Stimulated activated CD8-positive, alpha-beta memory T cell treated with anti-CD3 and anti-CD28 coated beads, Interleukin-7, amount 100 ng/mL, for 48 hours (primary cell): ENCODE measurements at regions not wholly inside any gene's neighbourhood (a gene's known extent, or its start where the extent isn't known, plus 50 kb on each side); places are given as distances from the start of the nearest gene placed in this dataset.

ENCODE experiments used
- DNase-seq, 2 donors: peaks; one replicate each; pipeline ENCODE4 v3.0.0-alpha.2; 2020; ENCODE audit warnings: low read depth in 1 of 2; ENCODE audit errors: extremely low read depth in 1 of 2

GRCh38 chr2:60106836-60107529 lies 446.5 kb downstream of the BCL11A start:
- DNase-seq = no peak

GRCh38 chr2:60105906-60106305 lies 447.5 kb downstream of the BCL11A start:
- no peak for DNase-seq

- no peak for DNase-seq
Measured at GRCh38 chr2:60104514-60105505, 448.6 kb downstream of the BCL11A start.

GRCh38 chr2:60100034-60100433 lies 453.4 kb downstream of the BCL11A start:
- no peak for DNase-seq

- DNase-seq = no peak
Measured at GRCh38 chr2:60098996-60099395, 454.5 kb downstream of the BCL11A start.

- no peak for DNase-seq
Measured at GRCh38 chr2:60097298-60097697, 456.2 kb downstream of the BCL11A start.

- DNase-seq = no peak
Measured at GRCh38 chr2:60096556-60096955, 456.9 kb downstream of the BCL11A start.

GRCh38 chr2:60095903-60096302 lies 457.6 kb downstream of the BCL11A start:
- DNase-seq = no peak

GRCh38 chr2:60095202-60095815 lies 458.1 kb downstream of the BCL11A start:
- DNase-seq = no peak

- no peak for DNase-seq
Measured at GRCh38 chr2:60094450-60094929, 459.0 kb downstream of the BCL11A start.

- DNase-seq = no peak
Measured at GRCh38 chr2:60092781-60093180, 460.7 kb downstream of the BCL11A start.

GRCh38 chr2:60091894-60092293 lies 461.6 kb downstream of the BCL11A start:
- DNase-seq = no peak

GRCh38 chr2:60091266-60091665 lies 462.2 kb downstream of the BCL11A start:
- no peak for DNase-seq

GRCh38 chr2:60079562-60079961 lies 473.9 kb downstream of the BCL11A start:
- no peak for DNase-seq

- no peak for DNase-seq
Measured at GRCh38 chr2:60075048-60075447, 478.4 kb downstream of the BCL11A start.

GRCh38 chr2:60073201-60073600 lies 480.3 kb downstream of the BCL11A start:
- no peak for DNase-seq

GRCh38 chr2:60072609-60073008 lies 480.8 kb downstream of the BCL11A start:
- DNase-seq = no peak

GRCh38 chr2:60071490-60071831 lies 482.0 kb downstream of the BCL11A start:
- no peak for DNase-seq

- no peak for DNase-seq
Measured at GRCh38 chr2:60070736-60071489, 482.5 kb downstream of the BCL11A start.

GRCh38 chr2:60070196-60070595 lies 483.3 kb downstream of the BCL11A start:
- DNase-seq = no peak

- DNase-seq = no peak
Measured at GRCh38 chr2:60068755-60069154, 484.7 kb downstream of the BCL11A start.
